Posterior vena cava (tissue), 2 donors: ENCODE measurements at regions not wholly inside any gene's neighbourhood (a gene's known extent, or its start where the extent isn't known, plus 50 kb on each side); places are given as distances from the start of the nearest gene placed in this dataset.
"Not testable (repeated sequence)": the region's sequence is repeated elsewhere in the genome, so short reads cannot be mapped to it uniquely, and the experiment has no call there.

Experiments
- DNase-seq: peaks from one replicate; pipeline ENCODE4 v3.0.0-alpha.2; 2020; ENCODE audit warnings: low spot score
- intact Hi-C, 2 donors: fragments of 100-400 bp; cut with DNase I; formaldehyde crosslinking; loops; one replicate each; pipeline versions ENCODE4 v1.14.1 to v1.14.2; 2022 to 2023
- donor health status: DM: yes; HTN: yes; CAD: no.
- donor health status: DM: yes; HTN: yes; CAD: no.

- intact Hi-C loops, result no loop called here
- DNase-seq, result no peak
These were observed 133.2 kb downstream of the MRPL57 start for GRCh38 chr13:21309542-21310172.

GRCh38 chr13:21310220-21310619 is 133.8 kb downstream of the MRPL57 start:
- no peak for DNase-seq
- intact Hi-C loops, result no loop called here

GRCh38 chr13:21314976-21315375 is 138.5 kb downstream of the MRPL57 start:
- intact Hi-C loops, DNase-seq: not testable (repeated sequence)

- DNase-seq, result no peak
- intact Hi-C loops, result no loop called here
These were observed 139.9 kb downstream of the MRPL57 start for GRCh38 chr13:21316376-21316775.

- DNase-seq, result no peak
- intact Hi-C loops, result loop anchor here in 1 of 2 donors (1.0 kb wide), 1 partner anchor 14 kb away; no protein-coding TSS in a partner anchor
These were observed 140.1 kb downstream of the ZDHHC20 start for GRCh38 chr13:21318891-21319532.

GRCh38 chr13:21319869-21320641 is 139.0 kb downstream of the ZDHHC20 start:
- DNase-seq, result no peak
- intact Hi-C loops, result loop anchor here in 1 of 2 donors (1.0 kb wide), 1 partner anchor 15 kb away; no protein-coding TSS in a partner anchor

- intact Hi-C loops, result no loop called here
These were observed 138.5 kb downstream of the ZDHHC20 start for GRCh38 chr13:21320642-21321034.

GRCh38 chr13:21321269-21321668 is 137.8 kb downstream of the ZDHHC20 start:
- no peak for DNase-seq
- intact Hi-C loops, result no loop called here

More at GRCh38 chr13:21320642-21321034, 138.5 kb downstream of the ZDHHC20 start:
- no peak for DNase-seq

GRCh38 chr13:21322327-21322965 is 136.7 kb downstream of the ZDHHC20 start:
- DNase-seq, result no peak

More at GRCh38 chr13:21322327-21322965, 136.7 kb downstream of the ZDHHC20 start:
- intact Hi-C loops, result no loop called here
